ENCODE measurements at regions not wholly inside any gene's neighbourhood (a gene's known extent, or its start where the extent isn't known, plus 50 kb on each side); places are given as distances from the start of the nearest gene placed in this dataset.

DNA sequence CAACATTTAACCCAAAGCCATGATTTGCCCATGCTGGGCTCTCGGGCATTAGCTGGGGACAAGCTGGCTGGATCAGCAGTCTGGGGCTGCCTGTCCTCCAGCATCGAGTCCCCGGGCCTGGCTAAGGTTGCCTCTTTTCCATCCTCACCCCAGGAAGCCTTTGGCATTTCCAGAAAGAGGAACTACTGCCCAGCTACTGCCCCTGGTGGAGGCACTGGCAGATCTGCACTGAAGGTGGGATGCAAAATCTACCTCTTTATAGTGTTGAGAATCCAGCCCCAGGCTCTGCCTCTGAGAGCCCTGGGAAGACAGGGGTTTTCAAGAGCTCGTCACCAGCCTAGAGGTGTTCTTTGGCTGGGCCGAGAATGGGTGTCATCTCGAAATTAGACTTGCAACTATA is 635.9 kb downstream of the MATN1 start:
- no peak for TF ChIP-seq POLR2AphosphoS5 (IDR thresholded peaks at IDR 0.05)
- no peak for TF ChIP-seq POLR2A (IDR thresholded peaks at IDR 0.05)
- TF ChIP-seq, protein P1, sequence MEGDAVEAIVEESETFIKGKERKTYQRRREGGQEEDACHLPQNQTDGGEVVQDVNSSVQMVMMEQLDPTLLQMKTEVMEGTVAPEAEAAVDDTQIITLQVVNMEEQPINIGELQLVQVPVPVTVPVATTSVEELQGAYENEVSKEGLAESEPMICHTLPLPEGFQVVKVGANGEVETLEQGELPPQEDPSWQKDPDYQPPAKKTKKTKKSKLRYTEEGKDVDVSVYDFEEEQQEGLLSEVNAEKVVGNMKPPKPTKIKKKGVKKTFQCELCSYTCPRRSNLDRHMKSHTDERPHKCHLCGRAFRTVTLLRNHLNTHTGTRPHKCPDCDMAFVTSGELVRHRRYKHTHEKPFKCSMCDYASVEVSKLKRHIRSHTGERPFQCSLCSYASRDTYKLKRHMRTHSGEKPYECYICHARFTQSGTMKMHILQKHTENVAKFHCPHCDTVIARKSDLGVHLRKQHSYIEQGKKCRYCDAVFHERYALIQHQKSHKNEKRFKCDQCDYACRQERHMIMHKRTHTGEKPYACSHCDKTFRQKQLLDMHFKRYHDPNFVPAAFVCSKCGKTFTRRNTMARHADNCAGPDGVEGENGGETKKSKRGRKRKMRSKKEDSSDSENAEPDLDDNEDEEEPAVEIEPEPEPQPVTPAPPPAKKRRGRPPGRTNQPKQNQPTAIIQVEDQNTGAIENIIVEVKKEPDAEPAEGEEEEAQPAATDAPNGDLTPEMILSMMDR (IDR thresholded peaks at IDR 0.05): no peak

Data from upper lobe of left lung (tissue), 4 donors.